HG03342 (cell line): ENCODE measurements at regions not wholly inside any gene's neighbourhood (a gene's known extent, or its start where the extent isn't known, plus 50 kb on each side); places are given as distances from the start of the nearest gene placed in this dataset.
"Not testable (repeated sequence)": the region's sequence is repeated elsewhere in the genome, so short reads cannot be mapped to it uniquely, and the experiment has no call there.

Experiments used
- ATAC-seq: cut with Tn5 transposase; IDR thresholded peaks from one replicate; pipeline ENCODE4 v1.9.1; 2021; ENCODE audit warnings: mild to moderate bottlenecking, moderate library complexity; ENCODE audit not compliant: unreplicated experiment

GRCh38 chr5:38149815-38150195 lies 108.6 kb upstream of the EGFLAM start:
- ATAC-seq = no peak

- no peak for ATAC-seq
Observed at GRCh38 chr5:38148021-38148625, 110.2 kb upstream of the EGFLAM start.

DNA sequence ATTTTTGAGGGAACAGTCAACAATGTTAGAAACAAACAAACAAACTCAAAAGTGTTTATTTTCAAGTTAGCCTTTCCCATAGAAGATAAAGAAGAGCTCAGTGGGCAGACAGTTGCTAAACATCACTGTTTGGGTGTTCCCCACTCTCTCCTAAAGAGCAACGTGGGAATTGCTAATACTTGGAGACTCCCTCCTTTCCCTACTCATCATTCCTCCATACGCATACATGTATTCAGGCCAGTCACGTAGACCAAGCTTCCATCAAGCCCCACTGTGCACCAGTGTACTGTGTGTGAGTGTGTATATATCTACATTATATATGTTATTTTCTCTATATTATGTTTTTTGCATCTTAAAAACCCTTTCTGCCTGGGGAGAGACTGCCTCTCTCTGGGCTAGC lies 115.0 kb upstream of the EGFLAM start:
- no peak for ATAC-seq

DNA sequence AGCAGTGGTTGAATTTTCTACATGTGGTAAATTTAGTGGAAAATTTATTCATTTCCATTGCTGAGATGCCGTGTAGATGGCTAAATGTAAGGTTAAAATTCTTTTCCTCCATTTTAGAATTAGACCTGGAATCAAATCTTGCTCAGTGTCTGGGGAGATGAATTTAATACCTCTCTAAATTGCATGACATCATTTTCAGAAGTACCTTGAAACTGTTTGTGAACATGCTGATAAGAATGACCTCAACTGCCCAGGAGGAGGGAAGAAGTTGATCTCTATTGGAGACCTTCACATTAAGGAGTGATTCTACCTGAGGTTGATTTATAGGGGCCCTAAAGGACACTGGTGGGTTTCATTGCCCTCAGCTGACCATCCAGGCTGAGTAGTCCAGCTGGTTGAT lies 116.7 kb upstream of the EGFLAM start:
- ATAC-seq = no peak

DNA sequence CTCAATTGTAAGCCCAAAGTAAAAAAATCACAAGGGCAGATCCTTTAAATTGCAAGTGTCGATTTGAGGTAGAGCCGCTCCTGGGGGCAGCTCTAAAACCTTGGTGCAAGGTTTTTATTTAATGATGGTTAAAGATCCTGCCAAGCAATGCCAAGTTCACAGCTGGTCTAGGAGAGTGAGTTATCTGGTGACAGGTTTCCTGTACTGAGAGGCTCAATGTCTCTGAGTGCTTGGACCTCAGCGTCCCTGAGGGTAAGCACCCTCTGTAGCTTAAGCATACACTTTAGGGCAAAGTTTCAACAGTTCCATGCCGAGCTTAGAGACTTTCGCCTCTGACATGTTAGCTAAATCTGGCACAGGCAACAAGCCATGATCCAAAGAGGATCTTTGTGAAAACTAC lies 119.8 kb upstream of the EGFLAM start:
- no peak for ATAC-seq

DNA sequence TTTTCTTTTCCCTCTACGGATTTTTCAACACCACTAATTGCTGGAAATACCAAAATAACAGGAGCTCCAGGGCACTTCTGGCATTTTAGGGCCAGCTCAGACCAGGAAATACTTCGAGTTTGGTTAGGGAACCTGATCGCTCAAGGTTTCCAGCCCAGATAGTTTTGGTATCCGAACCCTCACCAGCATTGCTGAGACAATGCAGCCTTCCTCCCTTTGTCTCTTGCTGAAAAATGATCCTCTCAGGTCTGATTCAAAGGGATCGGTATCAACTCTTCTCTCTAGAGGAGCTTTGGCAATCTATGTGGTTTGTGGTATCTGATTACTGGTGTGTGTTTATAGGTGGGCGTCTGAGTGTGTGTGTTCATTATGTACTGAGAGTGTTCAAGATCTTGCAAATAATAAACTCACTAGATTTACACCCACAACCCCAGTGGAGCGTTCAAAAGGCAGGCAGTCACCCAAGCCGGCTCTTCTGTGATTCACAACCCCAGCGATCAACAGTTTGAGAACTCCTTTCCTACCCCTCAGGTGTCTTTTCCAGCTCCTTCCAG lies 122.8 kb upstream of the EGFLAM start:
- ATAC-seq = no peak

- ATAC-seq = no peak
Observed at GRCh38 chr5:38134810-38135209, 123.5 kb upstream of the EGFLAM start.

DNA sequence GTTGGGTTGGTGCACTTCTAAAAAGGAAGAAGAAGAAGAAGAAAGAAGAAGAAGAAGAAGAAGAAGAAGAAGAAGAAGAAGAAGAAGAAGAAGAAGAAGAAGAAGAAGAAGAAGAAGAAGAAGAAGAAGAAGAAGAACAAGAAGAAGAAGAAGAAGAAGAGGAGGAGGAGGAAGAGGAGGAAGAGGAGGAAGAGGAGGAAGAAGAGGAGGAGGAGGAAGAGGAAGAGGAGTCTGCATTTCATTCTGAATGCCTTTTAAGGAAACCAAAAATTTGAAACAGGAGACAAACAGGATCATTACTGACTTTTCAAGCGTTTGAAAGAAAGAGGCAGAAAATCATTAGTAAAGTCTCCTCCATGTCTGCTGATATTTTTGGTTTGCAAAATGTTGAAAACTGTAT lies 124.1 kb upstream of the EGFLAM start:
- ATAC-seq = not testable (repeated sequence)

DNA sequence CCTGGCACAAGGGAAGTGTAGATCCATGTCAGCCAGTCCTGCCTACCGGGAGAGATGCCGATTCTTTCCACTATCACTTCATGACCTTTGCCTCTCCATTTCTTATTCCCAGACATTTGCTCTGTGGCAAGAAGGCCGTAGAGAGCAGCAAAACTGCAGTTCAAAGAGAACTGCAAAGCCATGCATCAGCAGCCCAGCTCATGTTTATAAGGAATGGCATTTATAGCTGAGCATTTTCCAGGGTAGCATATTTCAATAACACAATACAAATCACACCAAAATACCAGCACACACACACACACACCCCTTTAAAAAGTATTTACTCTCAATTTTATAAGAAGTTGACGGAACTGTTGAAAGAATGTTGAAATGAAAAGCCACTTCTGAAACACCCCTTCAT lies 126.7 kb upstream of the EGFLAM start:
- no peak for ATAC-seq

DNA sequence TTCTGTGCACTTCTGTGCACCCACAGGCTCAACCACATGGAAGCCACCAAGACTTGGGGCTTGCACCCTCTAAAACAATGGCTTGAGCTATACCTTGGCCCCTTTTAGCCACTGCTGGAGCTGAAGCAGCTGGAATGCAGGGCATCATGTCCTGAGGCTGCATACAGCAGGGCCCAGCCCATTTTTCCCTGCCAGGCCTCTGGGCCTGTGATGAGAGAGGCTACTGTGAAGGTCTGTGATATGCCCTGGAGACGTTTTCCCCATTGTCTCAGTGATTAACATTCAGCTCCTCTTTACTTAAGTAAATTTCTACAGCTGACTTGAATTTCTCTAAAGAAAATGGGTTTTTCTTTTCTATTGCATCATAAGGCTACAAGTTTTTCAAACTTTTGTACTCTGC lies 134.0 kb upstream of the EGFLAM start:
- no peak for ATAC-seq

DNA sequence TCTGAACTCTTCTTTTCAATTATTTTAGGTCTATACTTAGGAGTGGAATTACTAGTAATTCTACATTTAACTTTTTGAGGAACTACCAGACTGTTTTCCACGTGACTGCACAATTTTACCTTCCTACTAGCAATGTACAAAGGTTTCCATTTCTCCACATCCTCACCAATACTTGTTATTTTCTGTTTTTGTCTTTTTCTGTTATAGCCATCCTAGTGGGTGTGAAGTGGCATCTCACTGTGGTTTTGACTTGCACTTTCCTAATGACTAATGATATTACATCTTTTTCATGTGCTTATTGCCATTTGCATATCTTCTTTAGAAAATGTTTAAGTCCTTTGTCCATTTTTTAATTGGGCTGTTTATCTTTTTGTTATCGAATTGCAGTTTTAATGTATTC lies 136.9 kb upstream of the EGFLAM start:
- no peak for ATAC-seq

DNA sequence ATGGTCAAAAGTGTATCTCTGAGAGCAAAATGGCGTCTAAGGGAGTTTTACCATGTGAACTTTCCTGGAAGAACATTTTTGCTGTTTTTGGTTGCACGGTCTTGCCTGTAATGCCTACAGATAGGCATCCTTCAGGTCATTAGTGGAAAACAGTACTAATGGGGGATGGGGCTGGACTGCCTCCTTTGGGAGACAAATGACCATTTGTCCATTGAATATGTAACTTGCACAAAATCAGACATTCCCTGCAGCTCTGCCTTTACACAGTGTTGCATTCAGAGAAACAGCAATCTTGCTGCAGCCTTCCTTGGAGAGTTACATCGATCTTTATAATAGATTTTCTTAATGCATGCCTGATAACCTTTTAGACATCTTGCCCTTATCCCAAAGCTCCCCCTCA lies 138.5 kb upstream of the EGFLAM start:
- ATAC-seq = no peak

DNA sequence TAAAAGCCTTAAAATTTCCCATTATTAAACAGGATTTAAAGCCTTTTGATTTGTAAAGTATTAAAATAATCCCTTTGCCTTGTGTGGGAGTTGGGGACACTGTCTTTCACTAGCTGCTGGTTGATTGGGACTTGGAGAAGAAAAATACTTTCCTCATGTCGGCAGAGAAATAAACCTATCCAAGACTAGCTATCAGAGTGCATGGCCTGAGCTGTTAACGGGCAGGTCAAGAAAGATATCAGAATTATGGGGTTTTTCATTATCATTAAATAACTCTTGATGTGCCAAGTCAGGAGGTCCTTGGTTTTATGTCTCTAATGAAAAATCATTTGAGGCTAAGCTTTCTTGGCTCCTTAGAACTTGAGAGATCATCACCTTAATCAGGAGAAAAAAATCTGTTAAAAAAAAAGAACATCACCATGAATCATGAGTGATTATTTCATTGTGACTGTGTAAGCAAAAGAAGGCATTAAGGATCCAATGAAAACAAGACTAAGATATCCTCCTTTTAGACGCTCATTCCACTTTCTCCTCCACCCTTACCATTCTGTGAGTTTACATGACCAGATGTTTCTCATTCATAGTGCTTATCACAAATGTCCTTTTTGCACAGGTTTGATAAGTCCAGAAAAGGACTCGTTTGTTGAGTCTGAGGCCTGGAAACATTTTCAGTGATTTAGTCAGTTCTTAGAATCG lies 140.4 kb upstream of the EGFLAM start:
- ATAC-seq = no peak

DNA sequence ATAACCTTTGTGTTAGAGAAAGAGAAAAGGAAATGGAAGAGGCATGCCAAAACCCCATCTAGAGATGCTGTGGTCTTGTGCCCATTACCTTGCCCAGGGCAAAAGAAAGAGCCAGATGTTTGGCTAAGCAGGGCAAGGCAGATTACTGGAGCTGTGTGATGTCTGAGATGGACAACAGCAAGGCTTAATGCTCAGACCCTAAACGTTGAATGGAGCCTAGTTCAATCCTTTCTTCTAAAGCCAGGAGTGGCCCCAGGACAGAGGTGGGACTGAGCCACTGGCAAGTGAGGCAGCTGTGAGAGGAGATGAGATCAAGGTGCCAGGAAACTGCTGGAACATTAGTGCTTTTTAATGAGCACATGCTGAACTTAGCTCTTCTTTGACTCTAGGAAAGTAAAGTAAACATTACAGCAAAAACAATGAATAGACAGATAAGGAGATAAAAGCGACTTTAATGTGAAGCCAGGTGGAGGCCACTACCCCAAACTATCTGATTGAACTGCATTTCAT lies 143.0 kb upstream of the EGFLAM start:
- ATAC-seq = no peak

DNA sequence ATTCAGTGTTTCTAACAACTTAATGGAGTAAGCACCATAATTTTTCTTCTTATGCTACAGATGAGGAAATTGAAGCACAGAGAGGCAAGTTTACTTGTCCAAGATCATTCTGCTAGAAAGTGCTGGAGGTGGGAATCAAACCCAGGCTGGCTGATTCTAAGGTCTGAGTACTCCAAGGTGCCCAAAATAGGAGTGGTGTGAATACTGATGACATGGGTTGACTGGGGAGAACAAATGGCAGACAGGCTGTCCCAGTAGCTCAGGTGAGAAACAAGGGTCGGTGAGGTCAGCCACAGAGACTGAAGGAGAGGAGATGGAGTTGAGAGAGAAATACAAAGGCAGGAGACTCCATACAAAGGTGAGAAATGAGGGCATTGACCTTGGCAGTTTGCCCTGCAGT lies 144.5 kb upstream of the EGFLAM start:
- ATAC-seq = no peak

- ATAC-seq = no peak
Observed at GRCh38 chr5:38113456-38113855, 144.9 kb upstream of the EGFLAM start.

DNA sequence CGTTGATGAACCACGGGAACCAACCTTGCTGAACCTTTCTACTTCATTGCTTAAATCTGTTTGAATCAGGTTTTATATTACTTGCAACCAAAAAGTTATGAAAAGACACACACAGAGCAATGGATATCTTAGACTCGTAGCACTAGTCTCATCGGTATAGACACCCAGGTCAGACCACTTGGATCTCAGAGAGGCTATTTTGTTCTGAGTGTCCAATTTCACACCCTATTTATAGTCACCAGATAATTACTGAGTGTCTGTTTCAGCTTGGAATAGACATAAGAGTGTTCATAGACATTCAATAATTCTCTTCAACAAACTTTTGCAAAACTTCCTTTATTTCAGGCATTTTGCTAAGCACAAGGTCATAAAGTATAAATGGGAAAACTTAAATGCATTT lies 145.4 kb upstream of the EGFLAM start:
- ATAC-seq = no peak

DNA sequence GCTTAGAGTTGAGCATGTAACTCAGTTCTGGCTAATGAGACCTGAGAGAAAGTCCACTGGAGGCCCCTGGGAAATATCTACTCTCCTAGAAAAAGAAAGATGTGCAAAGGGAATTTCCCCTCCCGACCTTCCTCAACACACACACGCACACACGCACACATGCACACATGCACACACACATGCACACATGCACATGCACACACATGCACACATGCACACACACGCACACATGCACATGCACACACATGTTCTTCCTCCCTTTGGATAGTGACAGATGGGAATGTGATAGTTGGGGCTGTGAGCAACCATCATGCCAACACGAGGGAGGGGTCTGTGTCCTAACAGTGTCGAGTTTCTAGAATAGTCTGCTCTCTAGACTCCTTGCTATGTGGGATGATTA lies 148.2 kb upstream of the EGFLAM start:
- no peak for ATAC-seq

- ATAC-seq = no peak
Observed at GRCh38 chr5:38107096-38107495, 151.3 kb upstream of the EGFLAM start.

DNA sequence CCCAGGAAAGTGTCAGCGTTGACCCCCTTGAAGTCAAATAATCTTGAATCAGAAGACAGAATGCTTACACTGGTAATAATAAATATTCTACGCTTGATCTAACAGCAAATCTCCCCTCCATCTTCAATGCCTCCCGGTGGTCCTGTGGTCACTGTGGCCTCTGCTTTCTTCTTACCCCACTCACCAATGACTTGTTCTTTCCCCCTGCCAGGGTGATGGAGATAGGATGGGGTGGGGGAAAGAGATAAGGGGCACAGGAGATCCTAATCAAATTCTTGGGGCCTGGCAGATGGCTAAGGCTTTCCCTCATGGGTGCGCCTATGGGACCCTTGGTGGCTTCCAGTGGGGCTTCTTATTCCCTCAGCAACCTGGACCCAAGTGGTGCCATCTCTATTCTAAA lies 152.6 kb upstream of the EGFLAM start:
- ATAC-seq = no peak

- ATAC-seq = no peak
Observed at GRCh38 chr5:38105231-38105570, 153.2 kb upstream of the EGFLAM start.

DNA sequence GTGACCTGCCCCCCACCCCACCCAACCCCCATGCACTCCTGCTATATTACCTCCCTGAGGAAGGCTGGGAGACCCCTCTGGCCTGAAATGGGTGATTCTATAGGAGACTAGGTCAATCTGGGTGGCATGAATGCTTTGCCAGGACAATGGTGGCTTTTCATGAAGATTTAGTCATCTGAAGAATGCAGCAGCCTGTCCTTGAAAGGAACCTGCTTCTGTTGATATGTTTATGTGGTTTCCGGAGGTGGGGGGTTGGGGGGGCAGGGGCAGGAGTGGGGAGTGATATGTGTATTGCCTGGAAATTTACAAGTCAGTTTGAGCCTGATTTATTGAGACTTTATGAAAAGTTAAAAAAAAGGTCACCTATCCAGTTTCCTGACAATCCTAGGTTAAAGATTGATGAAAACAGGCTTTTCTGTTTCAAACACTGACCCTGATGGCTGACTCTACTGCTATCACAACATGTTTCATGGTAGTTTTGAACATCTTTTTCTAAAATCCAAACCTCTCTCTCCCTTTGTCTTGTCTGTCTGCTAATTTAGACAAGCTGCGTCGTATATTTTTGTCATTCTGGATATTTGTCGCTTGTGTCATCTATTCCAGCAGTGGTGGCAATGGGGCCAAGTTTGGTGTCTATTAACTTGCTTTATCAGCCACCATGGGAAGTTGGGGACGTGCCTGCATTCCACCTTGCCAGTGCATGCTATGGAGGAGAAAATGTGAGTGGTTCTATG lies 153.7 kb upstream of the EGFLAM start:
- ATAC-seq = no peak
